ENCODE measurements at regions not wholly inside any gene's neighbourhood (a gene's known extent, or its start where the extent isn't known, plus 50 kb on each side); places are given as distances from the start of the nearest gene placed in this dataset.
"Not testable (repeated sequence)": the region's sequence is repeated elsewhere in the genome, so short reads cannot be mapped to it uniquely, and the experiment has no call there.

GRCh38 chr4:118502967-118503366 lies 150.2 kb upstream of the PRSS12 start:
- DNase-seq (ENCODE audit: low read depth in 3 of 3), result not testable (repeated sequence)

DNA sequence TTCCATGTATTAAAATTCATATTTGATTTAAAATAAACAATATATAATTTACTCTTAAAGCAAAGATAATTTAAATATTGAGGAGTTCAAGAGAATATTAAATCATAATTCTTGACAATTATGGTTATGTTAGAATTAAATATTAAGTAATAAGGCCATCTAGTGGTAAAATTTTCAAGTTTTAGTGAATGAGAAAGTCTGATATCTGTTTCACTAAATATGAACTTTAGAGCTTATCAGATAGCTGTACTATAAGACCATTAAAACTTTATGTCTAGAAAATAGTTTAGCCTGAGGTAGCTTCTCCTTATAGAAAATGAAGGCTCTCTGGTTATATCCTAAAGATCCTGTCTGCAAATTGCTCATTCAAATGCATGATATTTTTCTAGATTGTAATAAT lies 152.1 kb upstream of the PRSS12 start:
- DNase-seq (ENCODE audit: low read depth in 3 of 3), result not testable (repeated sequence)

DNA sequence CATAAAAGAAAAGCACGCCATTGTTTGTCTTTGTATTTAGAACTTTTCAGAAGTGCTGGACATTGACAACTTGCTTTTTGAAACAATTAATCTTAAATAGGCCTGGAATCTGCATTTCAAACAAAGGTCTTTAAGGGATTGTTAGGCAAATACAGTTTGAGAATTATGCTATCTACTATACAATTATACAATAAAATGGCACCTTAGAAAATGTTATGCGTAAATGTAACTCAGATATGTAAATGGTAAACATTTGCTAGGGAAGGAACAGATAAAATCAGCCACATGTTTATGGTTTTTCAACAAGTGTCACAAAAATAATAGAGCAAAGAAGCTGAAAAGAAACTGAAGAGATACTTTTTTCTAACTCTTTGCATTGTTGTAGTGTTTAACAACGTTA lies 152.7 kb upstream of the PRSS12 start:
- DNase-seq (ENCODE audit: low read depth in 3 of 3), result not testable (repeated sequence)

DNA sequence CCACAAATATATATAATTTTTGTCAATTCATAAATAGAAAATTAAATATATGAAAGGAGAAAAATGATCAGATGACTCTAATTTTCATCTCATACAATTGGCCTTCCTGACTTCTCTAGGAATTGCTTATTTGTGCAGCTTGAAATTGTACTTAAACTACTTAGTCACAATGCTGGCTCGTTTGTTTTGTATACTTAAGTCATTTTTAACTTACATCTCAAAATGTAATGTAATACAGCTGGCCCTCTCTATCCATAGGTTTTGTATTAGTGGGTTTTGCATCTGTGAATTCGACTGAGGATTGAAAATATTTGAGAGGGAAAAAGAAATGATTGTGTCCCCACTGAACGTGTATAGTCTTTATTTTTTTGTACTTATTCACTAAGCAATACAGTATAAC lies 160.1 kb upstream of the PRSS12 start:
- not testable (repeated sequence) for DNase-seq (ENCODE audit: low read depth in 3 of 3)

DNA sequence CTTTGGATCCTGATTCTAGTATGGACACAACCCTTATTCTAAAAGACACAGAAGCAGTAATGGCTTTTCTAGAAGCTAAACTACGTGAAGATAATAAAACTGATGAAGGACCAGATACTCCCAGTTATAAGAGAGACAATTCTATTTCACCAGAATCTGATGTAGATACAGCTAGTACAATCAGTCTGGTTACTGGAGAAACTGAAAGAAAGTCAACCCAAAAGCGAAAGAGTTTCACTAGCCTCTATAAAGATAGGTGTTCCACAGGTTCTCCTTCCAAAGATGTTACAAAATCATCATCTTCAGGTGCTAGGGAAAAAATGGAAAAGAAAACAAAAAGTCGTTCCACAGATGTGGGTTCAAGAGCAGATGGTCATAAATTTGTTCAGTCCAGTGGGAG lies 161.5 kb upstream of the PRSS12 start:
- not testable (repeated sequence) for DNase-seq (ENCODE audit: low read depth in 3 of 3)

DNA sequence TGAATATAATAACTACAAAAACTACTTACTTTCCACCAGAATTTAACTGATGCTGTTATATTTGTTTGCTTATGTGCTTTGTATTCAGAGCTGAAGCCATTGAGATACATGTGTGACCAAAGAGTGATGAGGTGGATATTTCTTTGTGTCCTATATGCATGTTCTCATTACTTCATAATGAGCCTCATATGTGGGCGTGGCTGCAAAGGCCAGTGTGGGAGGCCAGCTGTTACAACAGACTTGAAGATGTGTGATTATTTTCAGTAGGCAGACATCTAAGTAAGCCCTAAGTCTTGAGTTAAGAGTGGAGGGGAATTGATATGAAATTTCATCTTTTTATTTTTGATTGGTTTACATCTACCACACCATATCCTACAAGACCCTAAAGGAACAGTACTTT lies 163.3 kb upstream of the PRSS12 start:
- DNase-seq (ENCODE audit: low read depth in 3 of 3), result not testable (repeated sequence)

GRCh38 chr4:118530107-118530506 lies 155.1 kb upstream of the METTL14 start:
- DNase-seq (ENCODE audit: low read depth in 3 of 3), result not testable (repeated sequence)

GRCh38 chr4:118531947-118532346 lies 153.2 kb upstream of the METTL14 start:
- DNase-seq (ENCODE audit: low read depth in 3 of 3), result not testable (repeated sequence)

GRCh38 chr4:118535788-118536187 lies 149.4 kb upstream of the METTL14 start:
- DNase-seq (ENCODE audit: low read depth in 3 of 3), result not testable (repeated sequence)

GRCh38 chr4:118539412-118540077 lies 145.6 kb upstream of the METTL14 start:
- not testable (repeated sequence) for DNase-seq (ENCODE audit: low read depth in 3 of 3)

GRCh38 chr4:118556576-118556975 lies 128.6 kb upstream of the METTL14 start:
- not testable (repeated sequence) for DNase-seq (ENCODE audit: low read depth in 3 of 3)

DNA sequence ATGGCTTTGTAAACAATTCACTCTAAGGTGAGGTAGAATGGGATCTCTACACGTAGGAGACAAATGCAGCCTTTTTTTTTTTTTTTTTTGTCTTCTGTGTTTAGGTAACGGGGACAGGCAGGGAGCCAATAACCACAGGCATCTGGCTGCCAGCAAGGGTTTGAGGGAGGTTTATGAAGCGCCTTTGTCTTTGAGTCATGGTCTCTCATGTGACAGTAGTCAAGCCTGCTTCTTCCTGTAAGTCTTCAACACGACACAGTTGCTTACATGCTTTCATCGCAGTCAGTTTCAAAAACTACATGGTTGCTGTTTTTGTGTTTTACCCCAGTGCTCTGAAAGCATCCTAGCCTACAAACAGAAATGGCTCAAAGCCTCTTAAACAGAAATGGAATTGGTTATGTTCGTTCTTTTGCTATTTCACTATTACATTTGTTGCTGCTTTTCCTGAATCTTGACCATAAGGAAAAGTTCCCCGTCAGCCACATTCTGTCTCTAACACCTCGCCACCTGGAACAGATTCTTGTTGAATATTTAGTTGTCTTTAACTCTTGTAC lies 127.8 kb upstream of the METTL14 start:
- no peak for DNase-seq (ENCODE audit: low read depth in 3 of 3)

- not testable (repeated sequence) for DNase-seq (ENCODE audit: low read depth in 3 of 3)
These were observed 127.0 kb upstream of the METTL14 start for GRCh38 chr4:118558188-118558587.

- DNase-seq (ENCODE audit: low read depth in 3 of 3), result not testable (repeated sequence)
These were observed 123.6 kb upstream of the METTL14 start for GRCh38 chr4:118561559-118561958.

DNA sequence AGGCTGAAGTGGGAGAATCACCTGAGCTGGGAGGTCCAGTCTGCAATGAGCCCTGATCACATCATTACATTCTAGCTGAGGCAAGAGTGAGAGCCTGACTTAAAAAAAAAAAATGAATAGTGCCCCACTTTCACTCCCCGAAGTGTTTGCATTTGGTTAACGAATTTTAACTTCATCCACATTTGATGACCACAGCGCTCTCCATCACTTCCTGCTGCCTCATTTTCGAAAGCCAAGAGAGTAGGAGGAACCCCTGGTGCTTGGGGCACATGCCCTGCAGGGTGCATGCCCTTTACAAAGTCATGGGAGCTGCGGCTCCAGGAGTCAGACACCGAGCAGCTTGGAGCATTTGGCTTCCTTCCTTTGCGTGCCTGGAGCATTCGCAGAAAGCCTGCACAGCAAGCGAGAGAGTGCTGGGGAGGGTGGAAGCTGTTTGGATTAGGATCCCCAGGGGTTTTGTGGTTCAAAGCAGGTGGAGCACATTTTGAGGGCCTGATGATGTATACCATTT lies 119.1 kb upstream of the METTL14 start:
- DNase-seq (ENCODE audit: low read depth in 3 of 3), result not testable (repeated sequence)

- not testable (repeated sequence) for DNase-seq (ENCODE audit: low read depth in 3 of 3)
These were observed 112.2 kb upstream of the METTL14 start for GRCh38 chr4:118572991-118573390.

GRCh38 chr4:118574251-118574913 lies 110.8 kb upstream of the METTL14 start:
- DNase-seq (ENCODE audit: low read depth in 3 of 3), result not testable (repeated sequence)

DNA sequence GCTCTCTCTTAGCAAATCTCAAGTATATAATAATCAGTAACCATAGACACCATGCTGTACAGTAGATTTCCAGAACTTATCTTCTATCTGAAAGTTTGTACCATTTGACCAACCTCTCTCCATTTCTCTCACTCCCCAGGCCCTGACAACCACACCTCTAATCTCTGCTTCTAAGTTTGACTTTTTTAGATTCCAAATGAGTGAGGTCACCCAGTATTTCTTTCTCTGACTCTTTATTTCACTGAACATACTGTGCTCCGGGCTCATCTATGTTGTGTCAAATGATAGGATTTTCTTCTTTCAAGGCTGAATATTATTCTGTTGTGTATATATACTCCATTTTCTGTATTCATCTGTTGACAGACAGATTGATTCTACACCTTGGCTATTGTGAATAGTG lies 110.1 kb upstream of the METTL14 start:
- not testable (repeated sequence) for DNase-seq (ENCODE audit: low read depth in 3 of 3)

- not testable (repeated sequence) for DNase-seq (ENCODE audit: low read depth in 3 of 3)
These were observed 109.5 kb upstream of the METTL14 start for GRCh38 chr4:118575726-118576125.

- DNase-seq (ENCODE audit: low read depth in 3 of 3), result not testable (repeated sequence)
These were observed 108.4 kb upstream of the METTL14 start for GRCh38 chr4:118576709-118577219.

GRCh38 chr4:118585015-118585414 lies 100.2 kb upstream of the METTL14 start:
- DNase-seq (ENCODE audit: low read depth in 3 of 3), result no peak

GRCh38 chr4:118586357-118586790 lies 98.8 kb upstream of the METTL14 start:
- no peak for DNase-seq (ENCODE audit: low read depth in 3 of 3)

Measured in stimulated activated CD4-positive, alpha-beta T cell treated with anti-CD3 and anti-CD28 coated beads, TNF-alpha, amount 100 ng/mL, for 24 hours (primary cell).